ENCODE measurements at regions not wholly inside any gene's neighbourhood (a gene's known extent, or its start where the extent isn't known, plus 50 kb on each side); places are given as distances from the start of the nearest gene placed in this dataset.

- H3K79me2 ChIP-seq (ENCODE audit: insufficient read depth, low read length), result no peaks in the 10 kb centered on the region
- H3K9me3 ChIP-seq (ENCODE audit: control insufficient read depth, low read depth, low read length), result no peaks in the 10 kb centered on the region
- Mint-ChIP-seq H3K4me3 (no peak overlapping the region), H3K27ac (peak overlapping the region in 1 of 3 experiments; percentile 23; a peak in 1 of 7 replicates), H3K4me1 (peaks cover 6 to 8% of the 10 kb centered on the region in 2 experiments; a peak in 2 of 4 replicates), H3K9me3 (peaks cover 0 to 2% of the 10 kb centered on the region in 2 experiments; a peak in 2 of 5 replicates), H3K27me3 (ENCODE audit: low read depth) (no peaks in the 10 kb centered on the region), H3K36me3 (ENCODE audit: insufficient read depth in 1 of 3, low read depth in 3 of 3) (no peaks in the 10 kb centered on the region; a peak in 1 of 7 replicates)
- no peaks in the 10 kb centered on the region for H3K27me3 ChIP-seq (ENCODE audit: insufficient read depth, low read length)
- H2AFZ ChIP-seq (ENCODE audit: low read length), result no peak overlapping the region
- H2BK120ac ChIP-seq (ENCODE audit: low read depth, low read length, poor library complexity, severe bottlenecking), result no peak overlapping the region
- no peak for DNase-seq
- no peak overlapping the region for H3K56ac ChIP-seq (ENCODE audit: insufficient read length, low read depth, low read length)
- no peak overlapping the region for H3K23ac ChIP-seq (ENCODE audit: insufficient read length, low read depth, low read length)
- H4K20me1 ChIP-seq (ENCODE audit: control insufficient read depth, insufficient read depth, insufficient read length), result no peaks in the 10 kb centered on the region
- no peaks in the 10 kb centered on the region for H3K23me2 ChIP-seq (ENCODE audit: insufficient read length, low read depth, low read length, poor library complexity, severe bottlenecking)
- WGBS (ENCODE audit: extremely low coverage, insufficient read length, low lambda C conversion rate), result no CpG with 5 or more reads among the region's 3 CpGs
- H2BK5ac ChIP-seq (ENCODE audit: insufficient read length, low read length), result no peak overlapping the region
- H2BK15ac ChIP-seq (ENCODE audit: low read depth, low read length), result no peak overlapping the region
- H3K4me1 ChIP-seq (ENCODE audit: insufficient read depth, low read length), result no peaks in the 10 kb centered on the region
- no peak overlapping the region for H3K14ac ChIP-seq (ENCODE audit: insufficient read depth, low read length)
- TF ChIP-seq CTCF (conservative IDR thresholded peaks at IDR 0.05), result no peak
- no peak overlapping the region for H2AK5ac ChIP-seq (ENCODE audit: insufficient read length, low read length)
- no peak overlapping the region for H2BK20ac ChIP-seq (ENCODE audit: low read depth, low read length, poor library complexity, severe bottlenecking)
- no peak overlapping the region for H3K27ac ChIP-seq (ENCODE audit: insufficient read length, low read depth, low read length)
- H3K18ac ChIP-seq (ENCODE audit: insufficient read length, low read depth, low read length), result no peak overlapping the region
- H3K79me1 ChIP-seq (ENCODE audit: insufficient read depth, low read depth, low read length, poor library complexity, severe bottlenecking), result no peaks in the 10 kb centered on the region
- H2BK12ac ChIP-seq (ENCODE audit: insufficient read length, low read depth, low read length), result no peak overlapping the region
- H4K91ac ChIP-seq (ENCODE audit: insufficient read length, low read depth, low read length), result no peak overlapping the region
- H4K5ac ChIP-seq (ENCODE audit: insufficient read length, low read depth, low read length), result no peak overlapping the region
- H3T11ph ChIP-seq (ENCODE audit: low read length), result no peak overlapping the region
- H3K4ac ChIP-seq (ENCODE audit: low read depth, low read length), result no peak overlapping the region
- H3K9ac ChIP-seq (ENCODE audit: extremely low read depth, insufficient read length, low read length), result no peak overlapping the region
- no peak overlapping the region for H4K8ac ChIP-seq (replicated peaks; ENCODE audit: insufficient read length, low read depth, low read length)
- no peak overlapping the region for H3K4me2 ChIP-seq (ENCODE audit: insufficient read depth, insufficient read length, low read length)
These were observed 480.0 kb upstream of the JARID2 start for GRCh38 chr6:14765721-14766390.
